Mammary epithelial cell (primary cell): ENCODE measurements at regions not wholly inside any gene's neighbourhood (a gene's known extent, or its start where the extent isn't known, plus 50 kb on each side); places are given as distances from the start of the nearest gene placed in this dataset.

Source experiments
- CTCF ChIP-seq, 2 donors: IDR thresholded peaks in 1 of 2; conservative IDR thresholded peaks in 1 of 2; 2 replicates each; pipeline ENCODE4 v1.5.1; 2011 to 2012; ENCODE audit warnings: inconsistent platforms in 2 of 2, low read length in 2 of 2, mild to moderate bottlenecking in 2 of 2, control low read depth in 1 of 2, low read depth in 1 of 2; ENCODE audit not compliant: insufficient read depth in 1 of 2; ENCODE audit errors: extremely low read depth in 1 of 2
- EZH2 ChIP-seq: IDR thresholded peaks from 2 replicates; pipeline ENCODE4 v1.6.1; 2012; ENCODE audit warnings: low read length, inconsistent platforms, borderline replicate concordance

GRCh38 chr6:72554761-72555221 lies 67.1 kb upstream of the KCNQ5 start:
- TF ChIP-seq CTCF (conservative IDR thresholded peaks at IDR 0.05 in 1 of 2, IDR thresholded peaks at IDR 0.05 in 1 of 2; ENCODE audit: extremely low read depth in 1 of 2, insufficient read depth in 1 of 2, low read depth in 1 of 2, low read length in 2 of 2), result no peak
- no peak for TF ChIP-seq EZH2
